ENCODE measurements at regions not wholly inside any gene's neighbourhood (a gene's known extent, or its start where the extent isn't known, plus 50 kb on each side); places are given as distances from the start of the nearest gene placed in this dataset.

DNA sequence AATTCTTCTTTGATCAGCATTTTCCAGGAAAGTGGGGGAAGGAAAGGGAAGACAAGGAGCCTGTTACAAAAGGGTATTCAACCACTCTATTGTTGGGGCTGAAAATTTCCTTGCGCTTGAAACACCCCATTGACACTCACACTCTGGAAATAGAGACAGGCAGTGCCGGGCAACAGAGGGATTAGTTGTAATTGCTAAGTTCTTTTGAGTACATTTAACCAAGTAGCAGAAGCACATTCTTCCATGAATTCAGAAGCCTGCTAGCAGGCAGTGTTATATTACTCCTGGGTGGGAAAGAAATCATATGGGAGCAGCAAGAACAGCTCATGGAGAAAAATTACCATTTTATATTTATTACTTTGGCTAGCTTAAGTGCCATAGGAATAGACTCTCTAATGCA, 745.5 kb downstream of the C6orf118 start:
- H3K4me3 ChIP-seq (ENCODE audit: low read length), result no peak overlapping the region
- no peaks in the 10 kb centered on the region for H3K36me3 ChIP-seq (ENCODE audit: insufficient read depth, low read length)
- no peaks in the 10 kb centered on the region for H3K9me2 ChIP-seq (ENCODE audit: insufficient read depth, low read length)
- no peak overlapping the region for H2AFZ ChIP-seq (ENCODE audit: low read depth, low read length)
- no peaks in the 10 kb centered on the region for H4K20me1 ChIP-seq (ENCODE audit: insufficient read depth)
- TF ChIP-seq, protein P1, sequence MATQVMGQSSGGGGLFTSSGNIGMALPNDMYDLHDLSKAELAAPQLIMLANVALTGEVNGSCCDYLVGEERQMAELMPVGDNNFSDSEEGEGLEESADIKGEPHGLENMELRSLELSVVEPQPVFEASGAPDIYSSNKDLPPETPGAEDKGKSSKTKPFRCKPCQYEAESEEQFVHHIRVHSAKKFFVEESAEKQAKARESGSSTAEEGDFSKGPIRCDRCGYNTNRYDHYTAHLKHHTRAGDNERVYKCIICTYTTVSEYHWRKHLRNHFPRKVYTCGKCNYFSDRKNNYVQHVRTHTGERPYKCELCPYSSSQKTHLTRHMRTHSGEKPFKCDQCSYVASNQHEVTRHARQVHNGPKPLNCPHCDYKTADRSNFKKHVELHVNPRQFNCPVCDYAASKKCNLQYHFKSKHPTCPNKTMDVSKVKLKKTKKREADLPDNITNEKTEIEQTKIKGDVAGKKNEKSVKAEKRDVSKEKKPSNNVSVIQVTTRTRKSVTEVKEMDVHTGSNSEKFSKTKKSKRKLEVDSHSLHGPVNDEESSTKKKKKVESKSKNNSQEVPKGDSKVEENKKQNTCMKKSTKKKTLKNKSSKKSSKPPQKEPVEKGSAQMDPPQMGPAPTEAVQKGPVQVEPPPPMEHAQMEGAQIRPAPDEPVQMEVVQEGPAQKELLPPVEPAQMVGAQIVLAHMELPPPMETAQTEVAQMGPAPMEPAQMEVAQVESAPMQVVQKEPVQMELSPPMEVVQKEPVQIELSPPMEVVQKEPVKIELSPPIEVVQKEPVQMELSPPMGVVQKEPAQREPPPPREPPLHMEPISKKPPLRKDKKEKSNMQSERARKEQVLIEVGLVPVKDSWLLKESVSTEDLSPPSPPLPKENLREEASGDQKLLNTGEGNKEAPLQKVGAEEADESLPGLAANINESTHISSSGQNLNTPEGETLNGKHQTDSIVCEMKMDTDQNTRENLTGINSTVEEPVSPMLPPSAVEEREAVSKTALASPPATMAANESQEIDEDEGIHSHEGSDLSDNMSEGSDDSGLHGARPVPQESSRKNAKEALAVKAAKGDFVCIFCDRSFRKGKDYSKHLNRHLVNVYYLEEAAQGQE (IDR thresholded peaks at IDR 0.05; ENCODE audit: borderline replicate concordance), result no peak
- TF ChIP-seq, protein P2, sequence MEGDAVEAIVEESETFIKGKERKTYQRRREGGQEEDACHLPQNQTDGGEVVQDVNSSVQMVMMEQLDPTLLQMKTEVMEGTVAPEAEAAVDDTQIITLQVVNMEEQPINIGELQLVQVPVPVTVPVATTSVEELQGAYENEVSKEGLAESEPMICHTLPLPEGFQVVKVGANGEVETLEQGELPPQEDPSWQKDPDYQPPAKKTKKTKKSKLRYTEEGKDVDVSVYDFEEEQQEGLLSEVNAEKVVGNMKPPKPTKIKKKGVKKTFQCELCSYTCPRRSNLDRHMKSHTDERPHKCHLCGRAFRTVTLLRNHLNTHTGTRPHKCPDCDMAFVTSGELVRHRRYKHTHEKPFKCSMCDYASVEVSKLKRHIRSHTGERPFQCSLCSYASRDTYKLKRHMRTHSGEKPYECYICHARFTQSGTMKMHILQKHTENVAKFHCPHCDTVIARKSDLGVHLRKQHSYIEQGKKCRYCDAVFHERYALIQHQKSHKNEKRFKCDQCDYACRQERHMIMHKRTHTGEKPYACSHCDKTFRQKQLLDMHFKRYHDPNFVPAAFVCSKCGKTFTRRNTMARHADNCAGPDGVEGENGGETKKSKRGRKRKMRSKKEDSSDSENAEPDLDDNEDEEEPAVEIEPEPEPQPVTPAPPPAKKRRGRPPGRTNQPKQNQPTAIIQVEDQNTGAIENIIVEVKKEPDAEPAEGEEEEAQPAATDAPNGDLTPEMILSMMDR (IDR thresholded peaks at IDR 0.05; ENCODE audit: poor library complexity, severe bottlenecking), result no peak
- no peak for TF ChIP-seq SMC3 (conservative IDR thresholded peaks at IDR 0.05; ENCODE audit: poor library complexity)
- TF ChIP-seq POLR2AphosphoS5 (IDR thresholded peaks at IDR 0.05), result no peak
- no peak overlapping the region for H3K4me2 ChIP-seq (ENCODE audit: low read length)
- no peaks in the 10 kb centered on the region for H3K27me3 ChIP-seq (ENCODE audit: insufficient read depth, low read depth, low read length)
- no peak overlapping the region for H3K27ac ChIP-seq (ENCODE audit: low read length)
- H3F3A ChIP-seq (ENCODE audit: insufficient read depth, low read length, poor library complexity, severe bottlenecking), result no peaks in the 10 kb centered on the region
- H3K9ac ChIP-seq (ENCODE audit: low read length), result no peak overlapping the region
- H3K9me3 ChIP-seq (ENCODE audit: low read length), result peaks cover 8% of the 10 kb centered on the region
- H3K79me2 ChIP-seq (replicated peaks; ENCODE audit: insufficient read depth, low read length), result no peaks in the 10 kb centered on the region

DNA sequence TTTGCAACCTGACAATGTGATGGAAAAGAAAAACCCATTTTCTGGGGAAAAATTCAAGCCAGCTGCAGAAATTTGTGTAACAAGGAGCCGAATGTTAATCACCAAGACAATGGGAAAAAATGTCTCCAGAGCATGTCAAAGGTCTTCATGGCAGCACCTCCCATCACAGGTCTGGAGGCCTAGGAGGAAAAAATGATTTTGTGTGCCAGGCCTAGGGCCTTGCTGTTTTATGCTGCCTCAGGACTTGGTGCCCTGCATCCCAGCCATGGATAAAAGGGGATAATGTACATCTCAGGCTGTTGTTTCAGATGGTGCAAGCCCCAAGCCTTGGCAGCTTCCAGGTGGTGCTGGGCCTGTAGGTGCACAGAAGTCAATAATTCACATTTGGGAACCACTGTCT, 747.7 kb downstream of the C6orf118 start:
- no peaks in the 10 kb centered on the region for H3K36me3 ChIP-seq (ENCODE audit: insufficient read depth, low read length)
- no peaks in the 10 kb centered on the region for H3K79me2 ChIP-seq (replicated peaks; ENCODE audit: insufficient read depth, low read length)
- H3K9me3 ChIP-seq (ENCODE audit: low read length), result peaks cover 8% of the 10 kb centered on the region
- no peaks in the 10 kb centered on the region for H4K20me1 ChIP-seq (ENCODE audit: insufficient read depth)
- no peaks in the 10 kb centered on the region for H3K9me2 ChIP-seq (ENCODE audit: insufficient read depth, low read length)
- no peak overlapping the region for H2AFZ ChIP-seq (ENCODE audit: low read depth, low read length)
- H3K9ac ChIP-seq (ENCODE audit: low read length), result no peak overlapping the region
- H3K27me3 ChIP-seq (ENCODE audit: insufficient read depth, low read depth, low read length), result no peaks in the 10 kb centered on the region
- TF ChIP-seq POLR2AphosphoS5 (IDR thresholded peaks at IDR 0.05) (no peak), RAD21 (conservative IDR thresholded peaks at IDR 0.05) (no peak), TAF1 (IDR thresholded peaks at IDR 0.05; ENCODE audit: low read depth) (no peak), SMC3 (conservative IDR thresholded peaks at IDR 0.05; ENCODE audit: poor library complexity) (no peak), EZH2 (IDR thresholded peaks at IDR 0.05; ENCODE audit: borderline replicate concordance, insufficient read depth, low read length, poor library complexity, severe bottlenecking) (no peak)
- TF ChIP-seq, protein P2 (IDR thresholded peaks at IDR 0.05; ENCODE audit: poor library complexity, severe bottlenecking), result no peak
- TF ChIP-seq, protein P1 (IDR thresholded peaks at IDR 0.05; ENCODE audit: borderline replicate concordance), result no peak
- no peak overlapping the region for H3K4me2 ChIP-seq (ENCODE audit: low read length)
- no peak overlapping the region for H3K27ac ChIP-seq (ENCODE audit: low read length)
- no peak overlapping the region for H3K4me3 ChIP-seq (ENCODE audit: low read length)
- no peaks in the 10 kb centered on the region for H3F3A ChIP-seq (ENCODE audit: insufficient read depth, low read length, poor library complexity, severe bottlenecking)

Measured in neural cell (in vitro differentiated cells).